Nephron progenitor cell (in vitro differentiated cells): ENCODE measurements at regions not wholly inside any gene's neighbourhood (a gene's known extent, or its start where the extent isn't known, plus 50 kb on each side); places are given as distances from the start of the nearest gene placed in this dataset.

ENCODE experiments used
- DNase-seq: peaks from one replicate; pipeline ENCODE4 v3.0.0; 2021
- H3K27ac Mint-ChIP-seq: 2 replicates; pipeline ENCODE4 v1.8.0; 2021; ENCODE audit warnings: mild to moderate bottlenecking, moderate library complexity, mixed read lengths
- H3K27me3 Mint-ChIP-seq: 2 replicates; pipeline ENCODE4 v1.8.0; 2021; ENCODE audit warnings: mild to moderate bottlenecking, low read depth, mixed read lengths; ENCODE audit not compliant: poor library complexity
- H3K36me3 Mint-ChIP-seq: 2 replicates; pipeline ENCODE4 v1.8.0; 2021; ENCODE audit warnings: low read depth, mixed read lengths
- H3K4me1 Mint-ChIP-seq: 2 replicates; pipeline ENCODE4 v1.8.0; 2021; ENCODE audit warnings: mixed read lengths
- H3K4me3 Mint-ChIP-seq: 2 replicates; pipeline ENCODE4 v1.8.0; 2021; ENCODE audit warnings: mild to moderate bottlenecking, moderate library complexity, mixed read lengths
- H3K9me3 Mint-ChIP-seq: 2 replicates; pipeline ENCODE4 v1.8.0; 2021; ENCODE audit warnings: mild to moderate bottlenecking, moderate library complexity, mixed read lengths
- TF ChIP-seq, protein P1 (sequence below): fragments of 200-600 bp; sonication (generic); IDR thresholded peaks from 2 replicates; pipeline ENCODE4 v1.5.0; 2021; ENCODE audit warnings: antibody characterized with exemption

DNA sequence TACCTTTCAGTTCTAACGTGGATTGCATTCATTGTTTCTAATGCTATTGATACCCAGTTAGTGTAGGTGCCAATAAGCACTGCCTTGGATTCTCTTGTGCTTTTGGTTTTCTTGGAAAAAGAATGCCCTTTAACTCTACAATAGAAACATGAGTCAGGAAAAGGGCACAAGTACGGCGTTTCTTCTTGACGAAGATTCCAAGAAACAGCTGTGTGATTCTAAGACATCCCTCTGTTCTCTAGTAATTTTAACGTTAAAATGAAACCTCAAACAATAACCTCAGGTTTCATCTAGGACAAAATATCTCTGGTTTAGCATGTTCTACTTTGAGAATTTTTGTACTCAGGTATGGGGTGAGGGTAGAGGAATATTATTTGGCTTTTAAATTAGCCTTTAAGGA lies 540.5 kb upstream of the ATP11B start:
- DNase-seq, result no peak
- Mint-ChIP-seq H3K4me3 (no peak overlapping the region), H3K4me1 (no peaks in the 10 kb centered on the region), H3K27ac (no peak overlapping the region), H3K9me3 (no peaks in the 10 kb centered on the region), H3K27me3 (no peaks in the 10 kb centered on the region), H3K36me3 (no peaks in the 10 kb centered on the region)
- TF ChIP-seq, protein P1, sequence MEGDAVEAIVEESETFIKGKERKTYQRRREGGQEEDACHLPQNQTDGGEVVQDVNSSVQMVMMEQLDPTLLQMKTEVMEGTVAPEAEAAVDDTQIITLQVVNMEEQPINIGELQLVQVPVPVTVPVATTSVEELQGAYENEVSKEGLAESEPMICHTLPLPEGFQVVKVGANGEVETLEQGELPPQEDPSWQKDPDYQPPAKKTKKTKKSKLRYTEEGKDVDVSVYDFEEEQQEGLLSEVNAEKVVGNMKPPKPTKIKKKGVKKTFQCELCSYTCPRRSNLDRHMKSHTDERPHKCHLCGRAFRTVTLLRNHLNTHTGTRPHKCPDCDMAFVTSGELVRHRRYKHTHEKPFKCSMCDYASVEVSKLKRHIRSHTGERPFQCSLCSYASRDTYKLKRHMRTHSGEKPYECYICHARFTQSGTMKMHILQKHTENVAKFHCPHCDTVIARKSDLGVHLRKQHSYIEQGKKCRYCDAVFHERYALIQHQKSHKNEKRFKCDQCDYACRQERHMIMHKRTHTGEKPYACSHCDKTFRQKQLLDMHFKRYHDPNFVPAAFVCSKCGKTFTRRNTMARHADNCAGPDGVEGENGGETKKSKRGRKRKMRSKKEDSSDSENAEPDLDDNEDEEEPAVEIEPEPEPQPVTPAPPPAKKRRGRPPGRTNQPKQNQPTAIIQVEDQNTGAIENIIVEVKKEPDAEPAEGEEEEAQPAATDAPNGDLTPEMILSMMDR, result no peak

DNA sequence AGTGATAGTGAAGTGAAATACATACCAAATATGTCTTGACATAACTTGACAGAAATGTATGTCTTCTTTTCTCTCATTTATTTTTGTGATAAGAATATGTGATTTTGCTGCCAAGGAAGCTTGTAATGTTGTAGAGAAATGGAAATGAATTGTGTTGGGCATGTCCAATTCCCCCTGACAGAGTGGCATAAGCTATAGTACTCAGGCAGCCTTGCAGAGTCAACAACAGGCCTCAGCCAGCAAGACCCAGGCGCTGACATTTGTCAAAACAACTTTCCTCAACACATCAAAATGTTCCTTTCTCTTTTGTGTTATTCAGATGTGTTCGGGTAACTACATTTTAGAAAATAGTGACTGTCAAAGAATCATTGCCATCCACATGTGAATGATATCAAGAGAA lies 538.1 kb upstream of the ATP11B start:
- Mint-ChIP-seq H3K4me1 (peaks cover 21% of the 10 kb centered on the region), H3K27me3 (no peaks in the 10 kb centered on the region), H3K9me3 (no peaks in the 10 kb centered on the region), H3K27ac (no peak overlapping the region), H3K36me3 (no peaks in the 10 kb centered on the region), H3K4me3 (no peak overlapping the region)
- DNase-seq, result no peak
- TF ChIP-seq, protein P1, result no peak

DNA sequence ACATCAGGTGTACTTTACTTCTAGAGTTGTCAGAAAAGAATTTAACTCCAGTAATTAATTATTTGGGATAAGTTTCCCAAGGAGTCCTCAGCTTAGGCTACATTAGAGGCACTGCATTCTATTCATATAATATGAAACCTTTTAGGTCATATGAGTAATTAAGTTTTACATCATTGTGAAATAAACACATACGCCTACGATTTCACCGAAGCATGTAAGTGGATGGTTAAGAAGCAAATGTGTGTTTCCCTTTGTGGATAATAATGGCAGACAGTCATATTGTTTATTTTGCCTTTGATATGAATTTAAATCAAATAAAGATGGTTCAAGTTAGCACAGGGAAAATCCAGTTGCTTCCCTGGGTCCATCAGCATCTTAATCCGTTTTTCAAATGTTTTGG lies 535.9 kb upstream of the ATP11B start:
- Mint-ChIP-seq H3K27ac (no peak overlapping the region), H3K27me3 (no peaks in the 10 kb centered on the region), H3K36me3 (no peaks in the 10 kb centered on the region), H3K4me3 (no peak overlapping the region), H3K4me1 (peaks cover 43% of the 10 kb centered on the region), H3K9me3 (no peaks in the 10 kb centered on the region)
- TF ChIP-seq, protein P1, result no peak
- no peak for DNase-seq

DNA sequence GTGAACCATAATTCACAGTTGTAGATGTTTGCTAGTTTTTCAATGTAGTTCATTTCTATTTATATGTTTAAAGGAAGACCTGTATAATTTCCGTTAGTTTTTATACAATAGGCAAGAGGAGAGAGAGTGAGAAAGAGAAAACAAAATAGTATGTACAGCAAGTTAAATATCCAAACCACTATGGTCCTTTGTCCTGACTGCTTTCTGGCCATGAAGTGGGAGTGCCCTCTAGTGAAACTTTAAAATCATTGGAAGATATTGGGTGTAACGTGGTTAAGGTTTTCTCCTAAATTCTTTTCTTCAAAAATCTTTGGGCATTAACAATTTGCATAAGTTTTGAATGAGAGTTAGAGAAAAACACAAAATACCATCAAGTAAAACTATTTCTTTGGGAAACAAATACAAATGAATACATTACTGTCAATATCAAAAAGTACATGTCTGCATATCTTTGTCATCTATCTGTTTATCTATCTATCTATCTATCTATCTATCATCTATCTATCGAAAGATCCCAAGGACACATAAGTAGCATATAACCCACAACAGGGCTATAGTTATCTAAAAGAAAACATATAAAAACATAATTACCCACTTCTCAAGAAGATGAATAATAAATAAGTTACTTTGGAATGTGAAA lies 534.6 kb upstream of the ATP11B start:
- no peaks in the 10 kb centered on the region for H3K27me3 Mint-ChIP-seq
- no peak for DNase-seq
- H3K4me3 Mint-ChIP-seq, result no peak overlapping the region
- peaks cover 46% of the 10 kb centered on the region for H3K4me1 Mint-ChIP-seq
- H3K27ac Mint-ChIP-seq, result no peak overlapping the region
- TF ChIP-seq, protein P1, result peak; percentile 68
- no peaks in the 10 kb centered on the region for H3K36me3 Mint-ChIP-seq
- no peaks in the 10 kb centered on the region for H3K9me3 Mint-ChIP-seq

GRCh38 chr3:182259579-182259978 lies 533.7 kb upstream of the ATP11B start:
- H3K4me3 Mint-ChIP-seq, result peak overlapping the region; percentile 17
- H3K27me3 Mint-ChIP-seq, result no peaks in the 10 kb centered on the region
- no peaks in the 10 kb centered on the region for H3K36me3 Mint-ChIP-seq
- no peaks in the 10 kb centered on the region for H3K9me3 Mint-ChIP-seq
- H3K4me1 Mint-ChIP-seq, result peaks cover 46% of the 10 kb centered on the region
- TF ChIP-seq, protein P1, result no peak
- peak; percentile 39 for DNase-seq
- no peak overlapping the region for H3K27ac Mint-ChIP-seq

GRCh38 chr3:182261041-182261440 lies 532.3 kb upstream of the ATP11B start:
- H3K27ac Mint-ChIP-seq, result peak overlapping the region; percentile 62
- H3K36me3 Mint-ChIP-seq, result no peaks in the 10 kb centered on the region
- H3K9me3 Mint-ChIP-seq, result no peaks in the 10 kb centered on the region
- no peaks in the 10 kb centered on the region for H3K27me3 Mint-ChIP-seq
- DNase-seq, result peak; percentile 11
- H3K4me3 Mint-ChIP-seq, result peak overlapping the region; percentile 10
- peaks cover 46% of the 10 kb centered on the region for H3K4me1 Mint-ChIP-seq
- TF ChIP-seq, protein P1, result no peak
